ENCODE measurements at regions not wholly inside any gene's neighbourhood (a gene's known extent, or its start where the extent isn't known, plus 50 kb on each side); places are given as distances from the start of the nearest gene placed in this dataset.

- no peak for TF ChIP-seq CTCF (IDR thresholded peaks at IDR 0.05)
- no peak for TF ChIP-seq ZFX (IDR thresholded peaks at IDR 0.05; ENCODE audit: borderline replicate concordance)
Measured at GRCh38 chr7:10101351-10101750, 872.3 kb upstream of the PHF14 start.
